ENCODE measurements at regions not wholly inside any gene's neighbourhood (a gene's known extent, or its start where the extent isn't known, plus 50 kb on each side); places are given as distances from the start of the nearest gene placed in this dataset.

DNA sequence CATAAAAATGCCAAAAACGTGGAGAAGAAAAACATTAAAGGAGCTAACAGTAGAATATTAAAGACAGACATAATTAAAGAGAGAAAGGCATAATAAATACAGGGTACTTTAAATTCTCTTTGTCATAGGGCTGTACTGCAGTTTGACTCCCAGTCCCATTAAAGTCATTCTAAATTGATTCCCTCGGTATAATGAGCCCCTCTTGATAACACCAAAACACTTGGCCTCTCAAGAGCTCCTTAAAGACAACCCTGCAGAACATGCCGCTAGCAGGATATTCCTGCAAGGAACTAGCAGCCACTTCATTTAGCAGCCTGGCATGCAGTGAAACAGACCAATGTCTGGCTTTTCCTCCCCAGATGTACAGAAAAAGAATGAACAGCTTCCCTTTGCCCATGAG lies 273.8 kb upstream of the ESRRG start:
- TF ChIP-seq EGR1 (IDR thresholded peaks at IDR 0.05) (no peak), NFIC (IDR thresholded peaks at IDR 0.05) (no peak), CREB1 (IDR thresholded peaks at IDR 0.05; ENCODE audit: low read depth) (no peak), TAF1 (IDR thresholded peaks at IDR 0.05; ENCODE audit: low read depth) (no peak), FOXM1 (IDR thresholded peaks at IDR 0.05; ENCODE audit: borderline replicate concordance, low read depth) (no peak), TCF12 (IDR thresholded peaks at IDR 0.05; ENCODE audit: low read depth) (no peak), RAD21 (IDR thresholded peaks at IDR 0.05; ENCODE audit: low read depth) (no peak), ZBTB7A (IDR thresholded peaks at IDR 0.05; ENCODE audit: low read depth) (no peak), TEAD4 (IDR thresholded peaks at IDR 0.05) (no peak), CEBPB (IDR thresholded peaks at IDR 0.05) (no peak), EP300 (IDR thresholded peaks at IDR 0.05; ENCODE audit: borderline replicate concordance) (no peak), YY1 (IDR thresholded peaks at IDR 0.05; ENCODE audit: low read depth) (no peak)
- TF ChIP-seq, protein P1, sequence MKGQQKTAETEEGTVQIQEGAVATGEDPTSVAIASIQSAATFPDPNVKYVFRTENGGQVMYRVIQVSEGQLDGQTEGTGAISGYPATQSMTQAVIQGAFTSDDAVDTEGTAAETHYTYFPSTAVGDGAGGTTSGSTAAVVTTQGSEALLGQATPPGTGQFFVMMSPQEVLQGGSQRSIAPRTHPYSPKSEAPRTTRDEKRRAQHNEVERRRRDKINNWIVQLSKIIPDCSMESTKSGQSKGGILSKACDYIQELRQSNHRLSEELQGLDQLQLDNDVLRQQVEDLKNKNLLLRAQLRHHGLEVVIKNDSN (IDR thresholded peaks at IDR 0.05), result no peak
- TF ChIP-seq, protein P2, sequence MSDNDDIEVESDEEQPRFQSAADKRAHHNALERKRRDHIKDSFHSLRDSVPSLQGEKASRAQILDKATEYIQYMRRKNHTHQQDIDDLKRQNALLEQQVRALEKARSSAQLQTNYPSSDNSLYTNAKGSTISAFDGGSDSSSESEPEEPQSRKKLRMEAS (IDR thresholded peaks at IDR 0.05), result no peak
- TF ChIP-seq, protein P3, sequence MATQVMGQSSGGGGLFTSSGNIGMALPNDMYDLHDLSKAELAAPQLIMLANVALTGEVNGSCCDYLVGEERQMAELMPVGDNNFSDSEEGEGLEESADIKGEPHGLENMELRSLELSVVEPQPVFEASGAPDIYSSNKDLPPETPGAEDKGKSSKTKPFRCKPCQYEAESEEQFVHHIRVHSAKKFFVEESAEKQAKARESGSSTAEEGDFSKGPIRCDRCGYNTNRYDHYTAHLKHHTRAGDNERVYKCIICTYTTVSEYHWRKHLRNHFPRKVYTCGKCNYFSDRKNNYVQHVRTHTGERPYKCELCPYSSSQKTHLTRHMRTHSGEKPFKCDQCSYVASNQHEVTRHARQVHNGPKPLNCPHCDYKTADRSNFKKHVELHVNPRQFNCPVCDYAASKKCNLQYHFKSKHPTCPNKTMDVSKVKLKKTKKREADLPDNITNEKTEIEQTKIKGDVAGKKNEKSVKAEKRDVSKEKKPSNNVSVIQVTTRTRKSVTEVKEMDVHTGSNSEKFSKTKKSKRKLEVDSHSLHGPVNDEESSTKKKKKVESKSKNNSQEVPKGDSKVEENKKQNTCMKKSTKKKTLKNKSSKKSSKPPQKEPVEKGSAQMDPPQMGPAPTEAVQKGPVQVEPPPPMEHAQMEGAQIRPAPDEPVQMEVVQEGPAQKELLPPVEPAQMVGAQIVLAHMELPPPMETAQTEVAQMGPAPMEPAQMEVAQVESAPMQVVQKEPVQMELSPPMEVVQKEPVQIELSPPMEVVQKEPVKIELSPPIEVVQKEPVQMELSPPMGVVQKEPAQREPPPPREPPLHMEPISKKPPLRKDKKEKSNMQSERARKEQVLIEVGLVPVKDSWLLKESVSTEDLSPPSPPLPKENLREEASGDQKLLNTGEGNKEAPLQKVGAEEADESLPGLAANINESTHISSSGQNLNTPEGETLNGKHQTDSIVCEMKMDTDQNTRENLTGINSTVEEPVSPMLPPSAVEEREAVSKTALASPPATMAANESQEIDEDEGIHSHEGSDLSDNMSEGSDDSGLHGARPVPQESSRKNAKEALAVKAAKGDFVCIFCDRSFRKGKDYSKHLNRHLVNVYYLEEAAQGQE (IDR thresholded peaks at IDR 0.05; ENCODE audit: low read depth), result no peak

DNA sequence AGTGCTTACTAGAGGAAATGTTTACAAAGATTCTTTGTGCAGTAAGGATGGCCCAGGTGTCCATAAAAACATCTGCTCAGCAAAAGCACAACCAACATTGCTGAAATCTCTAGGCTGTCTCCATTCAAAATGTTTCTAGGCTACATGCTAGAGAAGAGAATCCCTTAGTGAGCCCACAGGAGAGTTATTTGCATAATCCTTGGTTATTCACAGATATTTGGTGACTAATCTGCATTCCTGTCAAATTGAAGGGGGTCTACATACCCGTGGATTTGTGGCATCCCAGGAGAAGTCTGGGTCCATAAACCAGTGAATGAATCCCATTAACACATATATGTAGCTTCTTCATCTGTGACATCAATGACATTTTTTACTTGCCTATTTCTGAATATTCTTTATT lies 261.3 kb upstream of the ESRRG start:
- TF ChIP-seq FOXM1 (IDR thresholded peaks at IDR 0.05; ENCODE audit: borderline replicate concordance, low read depth) (no peak), TEAD4 (IDR thresholded peaks at IDR 0.05) (no peak), EGR1 (IDR thresholded peaks at IDR 0.05) (no peak), EP300 (IDR thresholded peaks at IDR 0.05; ENCODE audit: borderline replicate concordance) (no peak), YY1 (IDR thresholded peaks at IDR 0.05; ENCODE audit: low read depth) (no peak), RAD21 (IDR thresholded peaks at IDR 0.05; ENCODE audit: low read depth) (no peak), NFIC (IDR thresholded peaks at IDR 0.05) (no peak)
- TF ChIP-seq, protein P1 (IDR thresholded peaks at IDR 0.05), result no peak
- TF ChIP-seq, protein P2 (IDR thresholded peaks at IDR 0.05), result no peak

DNA sequence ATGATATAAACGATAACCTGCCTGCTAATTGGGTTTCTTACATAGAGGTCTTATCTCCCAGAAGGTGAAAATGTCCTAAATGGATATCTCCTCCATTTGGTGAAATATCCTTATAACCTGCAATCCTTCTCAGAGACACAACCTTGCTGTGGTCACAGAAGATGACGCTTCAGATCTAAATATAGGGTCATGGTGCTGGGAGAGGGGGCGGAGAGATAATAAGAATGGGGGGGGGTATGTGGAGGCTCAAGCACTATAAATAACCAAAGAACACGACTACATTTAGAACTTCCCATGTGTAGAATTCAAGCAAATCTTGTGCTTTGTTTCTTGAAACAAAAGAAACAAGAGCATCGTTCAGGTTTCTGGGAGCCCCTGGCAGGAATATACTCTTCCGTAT lies 260.6 kb upstream of the ESRRG start:
- TF ChIP-seq, protein P3 (IDR thresholded peaks at IDR 0.05; ENCODE audit: low read depth), result no peak
- TF ChIP-seq TAF1 (IDR thresholded peaks at IDR 0.05; ENCODE audit: low read depth), result no peak
- TF ChIP-seq, protein P2 (IDR thresholded peaks at IDR 0.05), result no peak
- TF ChIP-seq TCF12 (IDR thresholded peaks at IDR 0.05; ENCODE audit: low read depth), result no peak
- no peak for TF ChIP-seq FOXM1 (IDR thresholded peaks at IDR 0.05; ENCODE audit: borderline replicate concordance, low read depth)
- TF ChIP-seq CEBPB (IDR thresholded peaks at IDR 0.05), result no peak
- TF ChIP-seq EP300 (IDR thresholded peaks at IDR 0.05; ENCODE audit: borderline replicate concordance), result no peak
- TF ChIP-seq TEAD4 (IDR thresholded peaks at IDR 0.05), result no peak
- no peak for TF ChIP-seq YY1 (IDR thresholded peaks at IDR 0.05; ENCODE audit: low read depth)
- TF ChIP-seq EGR1 (IDR thresholded peaks at IDR 0.05), result no peak
- TF ChIP-seq, protein P1 (IDR thresholded peaks at IDR 0.05), result no peak
- no peak for TF ChIP-seq CREB1 (IDR thresholded peaks at IDR 0.05; ENCODE audit: low read depth)
- no peak for TF ChIP-seq ZBTB7A (IDR thresholded peaks at IDR 0.05; ENCODE audit: low read depth)
- no peak for TF ChIP-seq NFIC (IDR thresholded peaks at IDR 0.05)
- no peak for TF ChIP-seq RAD21 (IDR thresholded peaks at IDR 0.05; ENCODE audit: low read depth)

DNA sequence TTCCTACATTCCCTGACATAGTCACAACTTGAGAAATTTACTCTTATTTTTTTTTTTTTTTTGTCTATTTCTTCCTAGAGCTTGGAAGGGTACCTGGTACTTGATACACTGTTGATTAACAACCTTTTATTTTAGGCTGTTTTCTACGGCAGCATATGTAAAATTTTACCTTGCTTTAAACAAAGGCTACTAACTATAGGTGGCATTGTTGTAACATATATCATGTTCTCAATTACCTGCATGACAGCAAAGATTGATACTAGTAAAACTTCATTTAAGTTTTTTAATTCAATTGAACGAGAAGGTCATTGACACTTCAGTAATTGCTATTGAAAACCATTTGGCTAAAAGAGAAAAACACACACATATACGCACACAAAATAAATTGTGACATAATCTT lies 238.3 kb upstream of the ESRRG start:
- TF ChIP-seq TEAD4 (IDR thresholded peaks at IDR 0.05) (no peak), ZBTB7A (IDR thresholded peaks at IDR 0.05; ENCODE audit: low read depth) (no peak), RAD21 (IDR thresholded peaks at IDR 0.05; ENCODE audit: low read depth) (peak; percentile 12; the same call in 1 of the 2 replicates), YY1 (IDR thresholded peaks at IDR 0.05; ENCODE audit: low read depth) (no peak), CREB1 (IDR thresholded peaks at IDR 0.05; ENCODE audit: low read depth) (no peak)
- TF ChIP-seq, protein P1 (IDR thresholded peaks at IDR 0.05), result no peak

DNA sequence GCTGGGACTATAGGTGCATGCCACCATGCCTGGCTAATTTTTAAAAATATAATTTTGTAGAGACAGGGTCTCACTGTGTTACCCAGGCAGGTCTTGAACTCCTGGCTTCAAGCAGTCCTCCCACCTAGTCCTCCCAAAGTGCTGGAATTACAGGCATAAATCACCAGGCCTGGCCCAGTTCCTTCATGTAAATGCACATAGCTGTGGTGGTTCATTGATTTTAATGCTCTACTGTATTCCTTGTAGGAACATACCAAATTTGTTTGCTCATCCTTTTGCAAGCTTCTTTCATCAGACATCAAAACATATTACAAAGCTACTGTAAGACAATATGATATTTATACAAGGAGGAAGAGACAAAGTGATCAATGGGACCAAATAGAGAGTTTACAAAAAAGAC lies 237.5 kb upstream of the ESRRG start:
- TF ChIP-seq TAF1 (IDR thresholded peaks at IDR 0.05; ENCODE audit: low read depth), result no peak
- TF ChIP-seq TCF12 (IDR thresholded peaks at IDR 0.05; ENCODE audit: low read depth), result no peak
- TF ChIP-seq FOXM1 (IDR thresholded peaks at IDR 0.05; ENCODE audit: borderline replicate concordance, low read depth), result no peak
- TF ChIP-seq RAD21 (IDR thresholded peaks at IDR 0.05; ENCODE audit: low read depth), result no peak
- TF ChIP-seq CREB1 (IDR thresholded peaks at IDR 0.05; ENCODE audit: low read depth), result no peak
- no peak for TF ChIP-seq EP300 (IDR thresholded peaks at IDR 0.05; ENCODE audit: borderline replicate concordance)
- TF ChIP-seq TEAD4 (IDR thresholded peaks at IDR 0.05), result no peak
- no peak for TF ChIP-seq ZBTB7A (IDR thresholded peaks at IDR 0.05; ENCODE audit: low read depth)
- TF ChIP-seq, protein P1 (IDR thresholded peaks at IDR 0.05), result no peak
- TF ChIP-seq YY1 (IDR thresholded peaks at IDR 0.05; ENCODE audit: low read depth), result no peak
- no peak for TF ChIP-seq NFIC (IDR thresholded peaks at IDR 0.05)
